NCI-H187 treated with DMSO at 0.1 percent for 48 hours (cell line): ENCODE measurements at regions not wholly inside any gene's neighbourhood (a gene's known extent, or its start where the extent isn't known, plus 50 kb on each side); places are given as distances from the start of the nearest gene placed in this dataset.
"Not testable (repeated sequence)": the region's sequence is repeated elsewhere in the genome, so short reads cannot be mapped to it uniquely, and the experiment has no call there.

Experiments
- DNase-seq: peaks from one replicate; lab custom pipeline; 2025; lab: John Stamatoyannopoulos, UW

GRCh38 chr11:135011313-135011712, 599.3 kb upstream of the B3GAT1 start:
- not testable (repeated sequence) for DNase-seq

DNA sequence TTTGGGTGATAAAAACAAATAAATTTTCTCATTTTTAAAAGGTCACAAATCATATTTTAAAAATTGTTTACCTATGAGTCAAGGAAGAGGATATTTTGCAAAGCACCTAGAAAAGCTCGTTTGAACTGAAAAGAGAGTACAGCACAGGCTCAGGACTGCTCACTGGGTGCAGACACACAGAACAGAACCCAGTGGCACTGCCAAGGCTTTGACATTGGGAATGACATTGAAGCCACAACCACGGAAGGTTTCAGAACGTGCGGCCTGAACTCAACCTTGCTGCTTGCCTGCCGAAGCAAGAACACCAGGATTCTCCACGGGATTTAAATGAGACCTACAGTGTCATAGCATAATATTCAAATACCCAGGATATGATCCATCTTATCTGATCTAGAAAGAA, 597.1 kb upstream of the B3GAT1 start:
- DNase-seq = no peak

GRCh38 chr11:135008412-135008811, 596.4 kb upstream of the B3GAT1 start:
- no peak for DNase-seq

DNA sequence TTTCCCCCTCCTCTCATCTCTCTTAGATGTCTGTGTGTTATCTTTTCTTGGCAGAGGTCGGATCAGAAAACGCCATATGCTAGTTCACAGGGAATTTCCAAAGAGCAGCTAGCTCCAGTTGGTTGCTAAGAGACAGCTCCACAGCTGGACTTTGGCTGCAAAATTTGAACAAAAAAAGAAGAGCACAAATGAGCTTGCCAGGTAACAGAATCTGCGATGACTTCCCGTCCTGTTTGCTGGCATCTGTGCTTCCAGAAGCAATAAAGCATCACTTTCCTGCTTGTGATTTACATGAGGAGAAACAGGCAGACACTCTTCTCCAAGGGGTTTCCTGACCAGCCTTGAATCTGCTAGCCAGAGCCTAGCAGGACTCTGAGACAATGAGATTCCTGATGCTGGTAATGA, 596.0 kb upstream of the B3GAT1 start:
- DNase-seq = no peak

DNA sequence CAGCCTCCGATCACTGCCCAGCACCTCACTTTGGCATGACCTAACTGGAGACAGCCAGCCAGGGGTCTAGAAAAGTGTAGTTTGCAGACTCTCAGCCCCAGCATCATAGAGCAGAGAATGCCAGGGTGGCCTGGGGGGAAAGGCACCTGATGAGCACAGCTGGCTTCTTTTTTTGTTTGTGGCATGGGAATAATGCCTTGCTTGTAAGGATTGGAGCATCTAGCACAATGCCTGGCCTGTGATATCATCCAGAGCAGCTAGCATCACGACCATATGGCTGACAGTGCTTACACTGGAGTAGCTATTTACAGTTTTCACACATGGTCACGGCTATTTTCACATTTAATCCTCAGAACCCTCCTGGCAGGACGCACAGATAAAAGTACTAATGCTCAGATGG, 594.8 kb upstream of the B3GAT1 start:
- DNase-seq = no peak

- DNase-seq = no peak
These were observed 592.5 kb upstream of the B3GAT1 start for GRCh38 chr11:135004495-135004894.

DNA sequence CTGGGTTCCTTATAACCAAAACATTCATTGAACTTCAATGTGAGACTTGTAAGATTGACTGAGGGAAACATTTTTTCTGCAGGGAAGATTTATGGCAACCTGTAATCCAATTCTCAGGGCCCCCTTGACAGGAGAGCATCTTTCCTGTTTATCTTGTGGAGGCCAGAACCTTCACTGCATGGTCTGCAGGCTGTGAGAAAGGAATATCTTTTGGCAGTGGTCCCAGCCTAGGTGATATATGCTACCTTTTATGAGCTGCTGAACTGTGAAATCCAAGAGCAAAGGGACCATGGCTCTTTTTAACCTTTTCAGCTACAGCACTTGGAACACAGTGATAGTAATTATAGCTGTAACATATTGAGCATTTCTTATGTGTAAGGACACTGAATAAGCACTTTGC, 590.2 kb upstream of the B3GAT1 start:
- peak; percentile 68 for DNase-seq

DNA sequence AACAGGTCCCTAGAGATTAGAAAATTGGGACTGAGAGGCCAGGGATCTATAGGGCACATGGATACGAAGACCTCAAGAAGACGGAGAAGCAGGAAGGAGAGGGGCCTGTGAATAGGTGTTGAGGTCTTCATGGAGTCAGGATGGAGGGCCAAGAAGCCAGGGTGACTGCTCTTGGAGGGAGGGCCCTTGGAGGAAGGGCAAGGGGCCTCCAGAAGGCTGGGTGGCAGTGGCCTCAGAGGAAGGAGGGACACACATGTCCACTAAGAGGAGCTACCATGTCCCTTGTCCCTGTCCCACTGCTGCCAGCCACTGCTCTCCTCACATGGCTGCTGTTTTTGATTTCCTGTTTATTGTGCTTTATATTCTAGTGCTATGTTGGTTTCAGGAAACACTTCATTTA, 589.5 kb upstream of the B3GAT1 start:
- no peak for DNase-seq

DNA sequence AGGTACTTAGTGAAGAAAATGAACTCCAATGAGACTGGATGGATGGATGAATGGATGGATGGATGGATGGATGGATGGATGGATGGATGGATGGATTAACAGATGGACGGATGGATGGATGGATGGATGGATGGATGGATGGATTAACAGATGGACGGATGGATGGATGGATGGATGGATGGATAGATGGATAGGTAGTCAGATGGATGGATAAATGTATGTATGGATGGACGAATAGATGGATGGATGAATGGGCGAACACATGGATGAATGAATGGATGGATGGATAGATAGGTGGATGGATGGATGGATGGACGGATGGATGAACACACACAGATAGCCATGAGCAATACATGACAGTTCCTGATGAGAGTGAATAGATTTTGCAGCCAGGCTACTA, 589.0 kb upstream of the B3GAT1 start:
- DNase-seq = not testable (repeated sequence)

DNA sequence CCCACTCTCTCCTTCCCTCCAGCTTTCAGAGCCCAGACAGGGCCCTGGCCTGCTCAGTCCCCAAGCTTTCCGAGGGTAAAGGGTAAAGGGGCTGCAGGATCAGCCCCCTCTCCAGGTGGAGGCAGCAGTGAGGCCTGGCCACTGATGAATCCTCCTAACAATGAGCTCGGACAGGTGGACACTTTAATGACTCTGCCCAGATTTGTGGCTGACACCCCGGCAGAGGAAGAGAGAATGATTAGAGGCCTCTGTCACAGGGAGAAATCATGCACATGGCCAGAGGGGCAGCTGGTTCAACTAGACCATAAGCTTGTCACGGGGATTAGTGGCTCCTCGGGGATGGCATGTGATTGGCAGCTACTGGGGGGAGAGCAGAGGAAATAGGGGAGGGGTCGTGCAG, 587.5 kb upstream of the B3GAT1 start:
- no peak for DNase-seq

GRCh38 chr11:134997652-134998320, 585.7 kb upstream of the B3GAT1 start:
- no peak for DNase-seq

DNA sequence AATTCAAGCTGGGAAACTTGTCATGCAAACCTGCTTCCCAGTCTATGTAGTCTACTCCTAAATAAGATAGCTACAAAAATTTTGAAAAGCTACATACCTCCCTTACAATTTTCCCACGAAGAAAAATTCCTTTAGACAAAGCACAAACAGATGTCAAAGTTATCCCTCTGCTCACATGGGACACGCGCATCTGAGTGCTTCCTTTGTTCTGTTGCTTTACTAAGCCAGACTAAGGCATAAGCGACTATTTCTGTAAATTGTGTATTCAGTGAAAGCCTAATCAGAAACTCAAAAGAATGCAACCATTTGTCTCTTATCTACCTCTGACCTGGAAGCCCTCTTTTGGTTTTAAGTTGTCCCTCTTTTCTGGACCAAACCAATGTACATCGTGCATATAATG, 583.7 kb upstream of the B3GAT1 start:
- DNase-seq = no peak

DNA sequence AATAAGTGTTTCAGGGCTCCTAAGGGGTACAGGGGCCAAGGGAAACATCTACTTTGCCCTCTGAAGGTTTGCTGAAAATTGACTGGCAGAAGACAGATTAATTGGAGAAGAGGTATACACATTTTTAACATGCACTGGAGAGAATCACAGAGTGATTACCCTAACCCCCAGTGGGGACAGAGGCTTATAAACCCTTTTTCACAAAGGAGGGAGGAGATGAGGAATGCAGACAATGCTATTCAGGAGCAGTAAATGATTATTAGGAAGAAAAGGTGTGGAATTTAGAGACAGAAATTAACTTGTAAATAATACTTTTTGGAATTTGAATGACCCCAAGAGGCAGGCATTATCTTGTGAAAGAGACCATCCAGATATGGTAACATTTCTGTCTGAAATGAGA, 582.4 kb upstream of the B3GAT1 start:
- no peak for DNase-seq

DNA sequence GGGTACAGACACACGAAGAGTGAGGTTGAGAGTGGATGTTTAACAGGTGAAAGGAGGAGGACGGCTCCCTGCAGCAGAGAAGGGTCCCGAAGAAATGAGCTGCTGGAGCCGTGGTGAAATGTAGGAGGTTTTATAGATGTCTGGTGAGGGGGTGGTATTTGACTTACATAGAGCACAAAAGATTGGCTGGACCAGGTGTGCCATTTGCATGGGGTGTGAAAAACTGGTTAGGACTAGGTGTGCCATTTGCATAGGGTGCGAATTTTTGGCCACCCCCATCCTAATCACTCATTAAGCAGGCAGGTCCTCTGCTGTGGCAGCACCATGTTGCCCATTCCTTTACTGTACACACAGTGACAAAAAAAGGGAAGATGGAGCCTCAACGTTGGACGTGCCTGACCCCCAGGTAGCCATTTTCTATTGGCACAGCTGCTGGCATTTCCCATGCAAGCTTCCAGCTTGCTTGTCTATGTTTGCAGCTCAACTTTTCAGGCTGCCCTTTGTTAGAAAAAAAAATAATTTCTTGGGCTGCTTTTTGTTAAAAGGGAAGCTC, 581.7 kb upstream of the B3GAT1 start:
- DNase-seq = no peak

DNA sequence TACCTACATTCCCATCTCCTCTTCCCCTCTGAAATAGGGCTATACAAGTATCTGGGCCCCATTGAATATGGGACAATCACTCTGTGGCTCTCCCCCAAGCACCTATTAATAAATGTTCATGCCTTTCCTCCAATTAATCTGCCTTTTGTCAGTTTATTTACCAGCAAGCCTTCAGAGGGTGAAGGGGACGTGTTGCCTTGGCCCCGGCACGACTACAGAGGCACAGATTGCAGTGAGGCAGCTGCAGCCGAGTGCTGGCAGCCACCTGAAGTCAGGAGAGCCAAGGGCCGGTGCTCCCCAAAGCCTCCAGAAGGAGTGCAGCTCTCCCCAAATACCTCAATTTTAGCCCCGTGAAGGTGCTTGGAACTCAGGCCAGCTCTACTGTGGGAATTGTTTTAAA, 580.9 kb upstream of the B3GAT1 start:
- DNase-seq = no peak

GRCh38 chr11:134988495-134988894, 576.5 kb upstream of the B3GAT1 start:
- DNase-seq = no peak

GRCh38 chr11:134987822-134988221, 575.8 kb upstream of the B3GAT1 start:
- DNase-seq = no peak

DNA sequence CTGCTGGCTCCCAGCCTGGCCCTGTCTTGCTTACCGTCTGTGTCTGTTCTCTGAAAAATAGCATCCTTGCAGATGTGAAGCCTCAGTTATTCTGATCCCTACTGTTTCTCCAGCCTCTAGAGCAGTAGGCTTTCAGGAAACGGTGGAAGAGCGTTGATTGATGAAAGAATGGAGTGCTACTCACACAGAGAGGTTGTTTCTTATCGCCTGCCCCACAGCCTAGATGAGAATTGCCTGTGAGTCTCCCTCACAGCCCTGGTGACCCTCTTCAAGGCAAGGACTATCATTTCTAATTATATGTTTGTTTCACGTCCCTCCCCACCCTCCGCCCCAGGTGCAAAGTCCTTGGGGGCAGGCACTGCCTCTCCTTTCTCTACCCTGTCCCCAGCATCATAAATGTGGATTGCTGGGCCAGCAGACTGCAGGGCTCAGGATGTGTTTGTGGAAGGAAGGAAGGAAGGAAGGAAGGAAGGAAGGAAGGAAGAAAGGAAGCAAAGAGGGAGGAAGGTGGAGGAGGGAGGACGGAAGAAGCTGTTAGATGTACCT, 575.3 kb upstream of the B3GAT1 start:
- DNase-seq = no peak

DNA sequence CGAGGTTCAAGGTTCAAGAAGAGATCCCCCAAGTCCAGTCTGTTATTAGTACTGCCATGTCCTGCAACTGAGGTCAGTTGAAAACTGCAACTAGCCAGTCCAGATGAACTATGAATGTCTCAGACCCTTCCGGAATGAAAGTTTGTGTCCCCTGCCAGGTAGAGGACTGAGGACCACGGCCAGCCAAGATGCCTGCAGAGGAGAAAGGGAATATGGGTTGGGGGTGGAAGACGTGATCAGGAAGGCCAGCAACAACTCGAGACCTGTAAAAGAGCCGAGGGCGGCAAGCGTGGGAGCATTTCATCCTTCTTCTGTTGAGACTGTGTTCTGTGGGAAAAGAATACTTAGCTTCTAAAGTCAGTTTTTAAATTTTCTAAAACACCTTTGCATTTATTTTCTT, 572.4 kb upstream of the B3GAT1 start:
- no peak for DNase-seq

DNA sequence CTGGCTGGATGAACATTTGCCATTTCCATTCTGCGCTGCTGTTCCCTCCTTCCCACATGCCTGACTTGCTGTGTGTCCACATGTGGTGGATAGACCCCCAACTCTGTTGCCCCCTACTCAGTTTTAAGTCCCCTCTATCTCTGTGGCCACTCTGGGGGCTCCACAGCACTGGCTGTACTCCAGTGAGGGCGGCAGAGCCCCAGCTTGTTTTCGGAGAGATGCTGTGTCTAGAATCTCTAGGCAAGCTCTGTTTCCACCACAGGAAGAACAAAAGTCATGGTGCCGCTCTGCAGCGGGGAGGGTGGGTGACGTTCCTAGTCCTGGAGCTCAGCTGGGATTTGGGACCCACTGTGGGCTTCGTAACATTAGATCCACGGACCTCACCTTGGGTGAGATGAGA, 570.4 kb upstream of the B3GAT1 start:
- DNase-seq = not testable (repeated sequence)

DNA sequence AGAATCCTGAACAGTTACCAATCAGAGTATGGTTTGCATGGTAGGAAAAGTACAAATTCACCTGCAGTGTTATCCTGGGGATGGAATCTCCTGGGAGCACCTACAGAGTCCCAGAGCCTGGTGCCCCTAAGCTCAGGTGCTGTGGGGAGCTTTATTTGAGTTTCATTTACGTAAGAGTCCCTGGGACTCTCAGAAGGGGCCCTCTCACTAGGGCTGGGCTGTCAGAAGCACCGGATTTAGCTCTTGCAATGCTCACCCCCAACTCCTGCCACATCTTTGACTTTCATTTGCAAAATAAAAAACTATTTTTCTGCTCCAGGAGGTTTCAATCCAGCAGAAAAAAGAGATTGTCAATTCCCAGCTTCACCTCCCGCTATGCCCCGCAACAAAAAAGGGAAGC, 569.8 kb upstream of the B3GAT1 start:
- DNase-seq = no peak

- no peak for DNase-seq
These were observed 569.0 kb upstream of the B3GAT1 start for GRCh38 chr11:134980819-134981710.

GRCh38 chr11:134979089-134979457, 567.0 kb upstream of the B3GAT1 start:
- not testable (repeated sequence) for DNase-seq
